MM.1S (cell line): ENCODE measurements at regions not wholly inside any gene's neighbourhood (a gene's known extent, or its start where the extent isn't known, plus 50 kb on each side); places are given as distances from the start of the nearest gene placed in this dataset.
A peak's percentile ranks its signal among the peaks of the same experiment; 100 is the strongest.
"Not testable (repeated sequence)": the region's sequence is repeated elsewhere in the genome, so short reads cannot be mapped to it uniquely, and the experiment has no call there.

Experiments
- DNase-seq: peaks from one replicate; pipeline ENCODE4 v3.0.0-alpha.2; 2015
- H2AFZ ChIP-seq: fragments of 300-600 bp; sonication (generic); 2 replicates; pipeline ENCODE4 v1.6.0; 2016; ENCODE audit warnings: antibody characterized with exemption, low read length
- H3F3A ChIP-seq: fragments of 300-600 bp; sonication (generic); 2 replicates; pipeline ENCODE4 v1.6.1; 2016; ENCODE audit warnings: mild to moderate bottlenecking, antibody characterized with exemption, low read length, moderate library complexity, mixed read lengths; ENCODE audit not compliant: insufficient read depth
- H3K27ac ChIP-seq: fragments of 300-600 bp; sonication (generic); 2 replicates; pipeline ENCODE4 v1.5.1; 2016; ENCODE audit warnings: mild to moderate bottlenecking, low read length
- H3K27me3 ChIP-seq: fragments of 300-600 bp; sonication (generic); replicated peaks from 2 replicates; pipeline ENCODE4 v1.6.0; 2016; ENCODE audit warnings: low read length; ENCODE audit not compliant: insufficient read depth
- H3K36me3 ChIP-seq: fragments of 300-600 bp; sonication (generic); replicated peaks from 2 replicates; pipeline ENCODE4 v1.6.1; 2016; ENCODE audit warnings: mild to moderate bottlenecking, low read length, mixed read lengths; ENCODE audit not compliant: insufficient read depth
- H3K4me1 ChIP-seq: fragments of 300-600 bp; sonication (generic); 2 replicates; pipeline ENCODE4 v1.6.1; 2016; ENCODE audit warnings: low read length, mixed read lengths
- H3K4me2 ChIP-seq: fragments of 300-600 bp; sonication (generic); 2 replicates; pipeline ENCODE4 v1.6.0; 2016; ENCODE audit warnings: low read depth, low read length
- H3K4me3 ChIP-seq: fragments of 300-600 bp; sonication (generic); 2 replicates; pipeline ENCODE4 v1.5.1; 2016; ENCODE audit warnings: low read length, mixed read lengths
- H3K79me2 ChIP-seq: fragments of 300-600 bp; sonication (generic); 2 replicates; pipeline ENCODE4 v1.6.1; 2016; ENCODE audit warnings: mixed run types, low read length, mixed read lengths
- H3K9ac ChIP-seq: fragments of 300-600 bp; sonication (generic); 2 replicates; pipeline ENCODE4 v1.6.1; 2016; ENCODE audit warnings: low read length, mixed read lengths
- H3K9me2 ChIP-seq: fragments of 300-600 bp; sonication (generic); replicated peaks from 2 replicates; pipeline ENCODE4 v1.6.1; 2016; ENCODE audit warnings: mild to moderate bottlenecking, low read length, mixed read lengths; ENCODE audit not compliant: insufficient read depth
- H3K9me3 ChIP-seq: fragments of 300-600 bp; sonication (generic); replicated peaks from 2 replicates; pipeline ENCODE4 v1.6.1; 2016; ENCODE audit warnings: mild to moderate bottlenecking, low read length, mixed read lengths; ENCODE audit not compliant: insufficient read depth
- H4K20me1 ChIP-seq: fragments of 300-600 bp; sonication (generic); 2 replicates; pipeline ENCODE4 v1.6.1; 2016; ENCODE audit warnings: mild to moderate bottlenecking, low read length, moderate library complexity, mixed read lengths; ENCODE audit not compliant: insufficient read depth
- EZH2 ChIP-seq: fragments of 300-600 bp; sonication (generic); optimal IDR thresholded peaks from 2 replicates; pipeline ENCODE3; 2017; ENCODE audit warnings: low read depth, mild to moderate bottlenecking, antibody characterized with exemption, low read length, mixed read lengths
- EZH2phosphoT487 ChIP-seq: fragments of 300-600 bp; sonication (generic); IDR thresholded peaks from 2 replicates; pipeline ENCODE4 v1.6.1; 2018; ENCODE audit warnings: antibody characterized with exemption, low read length
- TF ChIP-seq, protein P1 (sequence below): fragments of 300-600 bp; sonication (generic); IDR thresholded peaks from 2 replicates; pipeline ENCODE4 v1.5.1; 2016; ENCODE audit warnings: antibody characterized with exemption, low read length, mixed read lengths

DNA sequence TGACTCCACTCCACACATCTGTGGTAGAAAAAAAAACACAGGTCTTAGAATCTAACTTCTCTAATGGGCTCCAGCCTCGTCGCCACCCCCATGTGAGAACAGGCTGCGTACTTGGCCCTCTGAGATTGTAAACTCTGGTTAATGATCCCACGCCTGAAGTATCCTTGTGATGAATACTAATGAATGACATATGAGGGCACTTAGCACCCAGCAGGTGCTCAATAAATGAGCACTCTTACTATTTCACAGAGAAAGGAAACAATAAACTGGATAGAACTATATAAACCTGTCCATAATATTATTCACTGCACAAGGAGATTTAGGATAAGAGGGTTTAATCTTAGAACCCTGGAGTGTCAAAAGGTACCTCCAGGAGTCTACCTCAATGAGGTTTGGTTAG, 310.1 kb upstream of the HNRNPA3 start:
- Histone ChIP-seq H3K4me1 (no peaks in the 10 kb centered on the region), H3F3A (no peaks in the 10 kb centered on the region), H3K79me2 (no peaks in the 10 kb centered on the region), H3K4me2 (no peak overlapping the region), H3K36me3 (no peaks in the 10 kb centered on the region), H4K20me1 (no peaks in the 10 kb centered on the region), H2AFZ (no peak overlapping the region), H3K9me3 (no peaks in the 10 kb centered on the region), H3K4me3 (no peak overlapping the region), H3K9me2 (no peaks in the 10 kb centered on the region), H3K27me3 (no peaks in the 10 kb centered on the region), H3K9ac (no peak overlapping the region), H3K27ac (no peak overlapping the region)
- no peak for DNase-seq
- TF ChIP-seq EZH2 = no peak
- no peak for TF ChIP-seq EZH2phosphoT487
- TF ChIP-seq, protein P1, sequence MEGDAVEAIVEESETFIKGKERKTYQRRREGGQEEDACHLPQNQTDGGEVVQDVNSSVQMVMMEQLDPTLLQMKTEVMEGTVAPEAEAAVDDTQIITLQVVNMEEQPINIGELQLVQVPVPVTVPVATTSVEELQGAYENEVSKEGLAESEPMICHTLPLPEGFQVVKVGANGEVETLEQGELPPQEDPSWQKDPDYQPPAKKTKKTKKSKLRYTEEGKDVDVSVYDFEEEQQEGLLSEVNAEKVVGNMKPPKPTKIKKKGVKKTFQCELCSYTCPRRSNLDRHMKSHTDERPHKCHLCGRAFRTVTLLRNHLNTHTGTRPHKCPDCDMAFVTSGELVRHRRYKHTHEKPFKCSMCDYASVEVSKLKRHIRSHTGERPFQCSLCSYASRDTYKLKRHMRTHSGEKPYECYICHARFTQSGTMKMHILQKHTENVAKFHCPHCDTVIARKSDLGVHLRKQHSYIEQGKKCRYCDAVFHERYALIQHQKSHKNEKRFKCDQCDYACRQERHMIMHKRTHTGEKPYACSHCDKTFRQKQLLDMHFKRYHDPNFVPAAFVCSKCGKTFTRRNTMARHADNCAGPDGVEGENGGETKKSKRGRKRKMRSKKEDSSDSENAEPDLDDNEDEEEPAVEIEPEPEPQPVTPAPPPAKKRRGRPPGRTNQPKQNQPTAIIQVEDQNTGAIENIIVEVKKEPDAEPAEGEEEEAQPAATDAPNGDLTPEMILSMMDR = no peak

DNA sequence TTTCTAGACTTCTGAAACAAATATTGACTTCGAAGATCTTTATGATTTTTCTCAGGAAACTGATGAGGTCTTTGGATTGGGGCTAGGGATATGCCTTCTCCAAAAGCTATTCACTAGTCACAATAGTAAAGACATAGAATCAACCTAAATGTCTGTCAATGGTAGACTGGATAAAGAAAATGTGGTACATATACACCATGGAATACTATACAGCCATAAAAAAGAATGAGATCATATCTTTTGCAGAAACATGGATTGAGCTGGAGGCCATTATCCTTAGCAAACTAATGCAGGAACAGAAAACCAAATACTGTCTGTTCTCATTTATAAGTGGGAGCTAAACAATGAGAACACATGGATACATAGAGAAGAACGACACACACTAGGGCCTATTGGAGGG, 308.5 kb upstream of the HNRNPA3 start:
- H2AFZ ChIP-seq, H3K4me3 ChIP-seq, H3K9me3 ChIP-seq, DNase-seq, H4K20me1 ChIP-seq, H3F3A ChIP-seq, H3K27me3 ChIP-seq, H3K9me2 ChIP-seq, H3K9ac ChIP-seq, H3K79me2 ChIP-seq, H3K4me1 ChIP-seq, H3K36me3 ChIP-seq, H3K4me2 ChIP-seq, H3K27ac ChIP-seq: not testable (repeated sequence)

DNA sequence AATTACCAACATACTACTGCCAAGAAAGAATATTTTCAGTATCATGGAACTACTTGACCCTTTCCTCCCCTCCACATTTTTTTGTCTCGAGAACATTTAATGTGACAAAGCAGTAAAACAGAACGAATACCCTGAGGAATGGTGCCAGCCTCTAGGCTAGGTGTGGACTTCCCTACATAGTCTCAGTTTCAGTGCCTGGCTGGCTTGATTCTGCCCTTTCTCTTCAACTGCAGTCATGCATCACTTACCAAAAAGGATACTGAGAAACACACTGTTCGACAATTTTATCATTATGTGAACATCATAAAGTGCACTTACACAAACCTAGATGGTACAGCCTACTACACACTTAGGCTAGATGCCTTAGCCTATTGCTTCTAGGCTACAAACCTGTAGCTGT, 305.3 kb upstream of the HNRNPA3 start:
- Histone ChIP-seq H3K9ac (no peak overlapping the region), H4K20me1 (no peaks in the 10 kb centered on the region), H3F3A (no peaks in the 10 kb centered on the region), H3K36me3 (no peaks in the 10 kb centered on the region), H3K27ac (no peak overlapping the region), H3K27me3 (no peaks in the 10 kb centered on the region), H3K9me3 (no peaks in the 10 kb centered on the region), H3K4me3 (no peak overlapping the region), H3K79me2 (no peaks in the 10 kb centered on the region), H3K9me2 (no peaks in the 10 kb centered on the region), H2AFZ (no peak overlapping the region), H3K4me2 (no peak overlapping the region), H3K4me1 (no peaks in the 10 kb centered on the region)
- peak; percentile 8 for DNase-seq
- TF ChIP-seq EZH2phosphoT487 (no peak), EZH2 (no peak)
- TF ChIP-seq, protein P1 = no peak

DNA sequence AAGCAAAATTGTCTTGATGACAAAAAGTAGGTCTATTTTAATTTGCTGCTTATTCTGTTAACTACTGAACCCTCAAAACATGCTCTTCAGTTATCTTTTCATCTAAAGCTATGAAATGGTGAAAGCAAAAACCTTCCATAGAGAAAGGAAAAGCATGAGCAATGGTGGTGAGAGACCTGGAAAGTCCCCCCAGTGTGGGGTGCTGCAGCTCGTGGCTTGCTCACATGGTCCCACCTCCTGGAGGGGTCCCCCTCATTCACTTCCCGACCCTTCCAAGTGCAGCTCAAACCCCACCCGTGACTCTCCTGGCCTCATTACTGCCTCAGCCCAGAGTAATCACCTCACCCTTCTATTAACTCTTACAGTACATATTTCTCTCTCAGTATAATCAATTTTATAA, 301.8 kb upstream of the HNRNPA3 start:
- Histone ChIP-seq H3K4me3 (no peak overlapping the region), H3K4me2 (no peak overlapping the region), H2AFZ (no peak overlapping the region), H3K9ac (no peak overlapping the region), H4K20me1 (no peaks in the 10 kb centered on the region), H3K36me3 (no peaks in the 10 kb centered on the region), H3F3A (no peaks in the 10 kb centered on the region), H3K27ac (no peak overlapping the region), H3K9me2 (no peaks in the 10 kb centered on the region), H3K4me1 (no peaks in the 10 kb centered on the region), H3K9me3 (no peaks in the 10 kb centered on the region), H3K27me3 (no peaks in the 10 kb centered on the region), H3K79me2 (no peaks in the 10 kb centered on the region)
- no peak for TF ChIP-seq EZH2
- TF ChIP-seq EZH2phosphoT487 = no peak
- TF ChIP-seq, protein P1 = no peak
- DNase-seq = no peak
